SK-N-MC (cell line): ENCODE measurements at regions not wholly inside any gene's neighbourhood (a gene's known extent, or its start where the extent isn't known, plus 50 kb on each side); places are given as distances from the start of the nearest gene placed in this dataset.

Experiments
- DNase-seq: peaks from one replicate; pipeline ENCODE4 v3.0.0-alpha.2; 2011; ENCODE audit warnings: low read depth, low spot score
- H3K27ac ChIP-seq: fragments of 200-600 bp; sonication (generic); 2 replicates; pipeline ENCODE4 v1.5.1; 2016; ENCODE audit warnings: mixed run types
- H3K36me3 ChIP-seq: fragments of 200-600 bp; sonication (generic); 2 replicates; pipeline ENCODE4 v1.6.1; 2017; ENCODE audit warnings: antibody characterized with exemption, low read length, mixed read lengths; ENCODE audit not compliant: insufficient read depth
- H3K4me3 ChIP-seq: fragments of 200-600 bp; sonication (generic); 2 replicates; pipeline ENCODE4 v1.5.1; 2016
- H3K9ac ChIP-seq: fragments of 200-600 bp; sonication (generic); 2 replicates; pipeline ENCODE4 v1.8.0; 2017; ENCODE audit warnings: mixed run types, mixed read lengths; ENCODE audit not compliant: insufficient read length
- H3K9me3 ChIP-seq: fragments of 200-600 bp; sonication (generic); 2 replicates; pipeline ENCODE4 v1.6.1; 2017; ENCODE audit warnings: low read depth, mild to moderate bottlenecking, antibody characterized with exemption, low read length, moderate library complexity, mixed read lengths
- EZH2 ChIP-seq: fragments of 200-600 bp; sonication (generic); IDR thresholded peaks from one replicate; pipeline ENCODE4 v1.6.1; 2017; ENCODE audit warnings: antibody characterized with exemption
- FOXP2 ChIP-seq: optimal IDR thresholded peaks from 2 replicates; pipeline ENCODE3; 2011; ENCODE audit warnings: mild to moderate bottlenecking, moderate library complexity; ENCODE audit not compliant: insufficient read depth; ENCODE audit errors: extremely low read length, control extremely low read depth
- POLR2AphosphoS5 ChIP-seq: IDR thresholded peaks from 2 replicates; pipeline ENCODE4 v1.6.1; 2012; ENCODE audit warnings: mild to moderate bottlenecking, low read depth, low read length, borderline replicate concordance

- no peak for DNase-seq
- H3K9ac ChIP-seq: no peak overlapping the region
- no peak overlapping the region for H3K27ac ChIP-seq
- no peak for TF ChIP-seq EZH2
- TF ChIP-seq FOXP2: no peak
- TF ChIP-seq POLR2AphosphoS5: no peak
- H3K36me3 ChIP-seq: no peaks in the 10 kb centered on the region
- H3K4me3 ChIP-seq: no peak overlapping the region
- no peaks in the 10 kb centered on the region for H3K9me3 ChIP-seq
These were observed 88.4 kb upstream of the CELF4 start for GRCh38 chr18:37654034-37654433.

DNA sequence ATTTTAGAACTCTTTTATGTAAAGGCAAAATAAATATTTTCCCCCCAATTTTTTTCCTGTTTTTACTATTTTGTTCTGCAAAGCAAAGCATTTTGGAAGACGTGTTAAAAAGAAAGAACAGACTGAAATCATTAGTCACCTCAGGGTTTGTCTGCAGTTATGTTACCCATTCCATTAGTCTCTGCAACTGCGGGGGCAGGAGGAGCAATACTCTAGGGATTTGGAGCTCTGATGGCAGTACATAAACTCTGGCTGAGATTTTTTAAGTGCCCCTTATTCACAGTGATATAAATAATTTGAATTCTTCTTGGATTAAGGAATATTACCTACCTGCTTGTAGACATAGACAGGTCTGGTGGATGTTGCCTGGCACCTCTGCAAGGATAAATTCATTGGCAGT, 88.0 kb upstream of the CELF4 start:
- Histone ChIP-seq H3K27ac (no peak overlapping the region), H3K36me3 (no peaks in the 10 kb centered on the region), H3K9me3 (no peaks in the 10 kb centered on the region), H3K9ac (no peak overlapping the region), H3K4me3 (no peak overlapping the region)
- TF ChIP-seq EZH2 (no peak), POLR2AphosphoS5 (no peak), FOXP2 (no peak)
- DNase-seq: no peak

- Histone ChIP-seq H3K36me3 (no peaks in the 10 kb centered on the region), H3K9me3 (no peaks in the 10 kb centered on the region), H3K9ac (no peak overlapping the region), H3K27ac (no peak overlapping the region), H3K4me3 (no peak overlapping the region)
- TF ChIP-seq POLR2AphosphoS5 (no peak), EZH2 (no peak), FOXP2 (no peak)
- DNase-seq: no peak
These were observed 84.3 kb upstream of the CELF4 start for GRCh38 chr18:37649930-37650329.

DNA sequence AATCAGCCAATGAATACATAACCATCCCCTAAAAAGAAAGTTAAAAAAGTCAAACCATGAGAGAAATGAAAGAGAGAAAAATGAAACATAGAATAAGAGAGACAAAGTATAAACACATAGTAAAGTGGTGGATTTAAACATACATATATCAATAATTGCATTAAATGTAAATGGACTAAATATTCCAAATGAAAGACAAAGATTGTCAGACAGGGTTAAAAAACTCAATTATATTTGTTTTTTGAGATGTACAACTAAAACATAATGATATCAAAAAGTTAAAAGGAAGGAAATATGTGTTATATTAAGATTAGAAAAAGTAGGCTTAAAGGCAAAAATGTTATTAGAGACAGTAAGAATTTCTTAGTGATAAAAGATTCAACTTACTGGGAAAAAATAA, 83.8 kb upstream of the CELF4 start:
- H3K27ac ChIP-seq: no peak overlapping the region
- H3K4me3 ChIP-seq: no peak overlapping the region
- DNase-seq: no peak
- H3K9ac ChIP-seq: no peak overlapping the region
- H3K9me3 ChIP-seq: no peaks in the 10 kb centered on the region
- TF ChIP-seq FOXP2: no peak
- TF ChIP-seq POLR2AphosphoS5: no peak
- TF ChIP-seq EZH2: no peak
- no peaks in the 10 kb centered on the region for H3K36me3 ChIP-seq

DNA sequence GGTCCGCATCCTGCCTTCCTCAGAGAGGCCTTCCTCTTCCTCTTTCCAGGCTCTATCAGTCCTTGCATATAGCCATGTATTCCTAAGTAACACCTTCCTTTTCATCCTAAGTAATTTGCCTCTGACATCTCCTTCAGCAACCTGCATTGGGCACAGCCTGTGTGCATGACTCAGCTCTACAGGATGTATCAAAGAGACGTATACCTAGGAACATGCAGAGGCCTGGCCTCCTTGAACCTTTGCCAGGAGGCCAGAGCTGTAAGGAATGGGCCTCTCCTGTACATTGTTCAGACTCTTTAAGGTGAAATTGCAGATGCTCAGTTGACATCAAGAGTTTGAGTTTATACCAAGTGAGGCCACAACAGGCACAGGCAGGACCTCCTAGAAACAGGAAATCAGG, 76.0 kb upstream of the CELF4 start:
- Histone ChIP-seq H3K4me3 (no peak overlapping the region), H3K9me3 (no peaks in the 10 kb centered on the region), H3K9ac (no peak overlapping the region), H3K36me3 (no peaks in the 10 kb centered on the region), H3K27ac (no peak overlapping the region)
- TF ChIP-seq EZH2: no peak
- TF ChIP-seq FOXP2: no peak
- no peak for TF ChIP-seq POLR2AphosphoS5
- DNase-seq: no peak

GRCh38 chr18:37640504-37640903, 74.9 kb upstream of the CELF4 start:
- Histone ChIP-seq H3K27ac (no peak overlapping the region), H3K36me3 (no peaks in the 10 kb centered on the region), H3K4me3 (no peak overlapping the region), H3K9ac (no peak overlapping the region), H3K9me3 (no peaks in the 10 kb centered on the region)
- DNase-seq: no peak
- no peak for TF ChIP-seq POLR2AphosphoS5
- no peak for TF ChIP-seq FOXP2
- TF ChIP-seq EZH2: no peak

DNA sequence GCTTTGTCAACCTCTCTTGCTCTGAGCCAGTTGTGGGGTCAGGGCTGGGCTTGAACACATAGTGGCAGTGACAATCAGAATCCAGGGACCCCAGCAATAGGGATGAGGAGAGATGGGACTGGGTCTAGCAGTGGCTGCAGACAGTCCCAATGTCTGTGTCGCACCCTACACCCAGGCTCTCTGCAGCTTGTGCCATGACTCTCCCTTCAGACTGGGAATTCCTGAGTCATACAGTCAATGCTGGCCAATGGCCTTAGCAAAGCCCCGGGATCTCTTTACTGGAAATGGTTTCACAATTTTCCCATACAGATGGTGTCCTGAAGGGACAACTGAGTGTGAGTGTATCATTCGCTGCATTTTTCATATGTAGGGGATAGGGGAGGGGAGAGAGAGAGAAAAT, 74.2 kb upstream of the CELF4 start:
- H3K27ac ChIP-seq: no peak overlapping the region
- TF ChIP-seq EZH2 (no peak), FOXP2 (no peak), POLR2AphosphoS5 (no peak)
- DNase-seq: no peak
- no peak overlapping the region for H3K4me3 ChIP-seq
- no peaks in the 10 kb centered on the region for H3K36me3 ChIP-seq
- no peaks in the 10 kb centered on the region for H3K9me3 ChIP-seq
- H3K9ac ChIP-seq: no peak overlapping the region

DNA sequence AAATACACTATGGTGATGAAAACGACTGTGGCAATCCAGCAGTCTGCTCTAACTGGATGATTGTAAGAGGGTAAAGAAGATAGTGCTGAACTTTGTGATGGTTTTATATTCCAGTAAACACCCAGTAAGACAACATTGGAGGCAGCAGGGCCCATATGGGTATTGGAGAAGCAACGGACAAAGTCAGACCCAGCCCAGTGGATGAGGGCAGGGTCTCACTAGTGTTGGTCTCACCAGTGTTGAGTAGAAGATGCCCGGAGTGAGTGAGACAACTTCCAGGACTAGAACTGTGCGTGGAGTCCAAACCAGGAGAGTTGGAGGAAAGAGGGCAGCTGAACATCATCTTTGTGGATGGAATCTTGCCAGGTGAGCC, 71.9 kb upstream of the CELF4 start:
- no peak for DNase-seq
- H3K27ac ChIP-seq: no peak overlapping the region
- no peak for TF ChIP-seq FOXP2
- no peaks in the 10 kb centered on the region for H3K9me3 ChIP-seq
- no peaks in the 10 kb centered on the region for H3K36me3 ChIP-seq
- H3K9ac ChIP-seq: no peak overlapping the region
- H3K4me3 ChIP-seq: no peak overlapping the region

GRCh38 chr18:37636831-37637477, 71.4 kb upstream of the CELF4 start:
- TF ChIP-seq EZH2 (no peak), FOXP2 (no peak), POLR2AphosphoS5 (no peak)
- no peaks in the 10 kb centered on the region for H3K36me3 ChIP-seq
- no peak overlapping the region for H3K9ac ChIP-seq
- DNase-seq: no peak
- no peaks in the 10 kb centered on the region for H3K9me3 ChIP-seq
- H3K27ac ChIP-seq: no peak overlapping the region
- no peak overlapping the region for H3K4me3 ChIP-seq

- Histone ChIP-seq H3K9me3 (no peaks in the 10 kb centered on the region), H3K4me3 (no peak overlapping the region), H3K9ac (no peak overlapping the region), H3K36me3 (no peaks in the 10 kb centered on the region), H3K27ac (no peak overlapping the region)
- TF ChIP-seq EZH2 (no peak), FOXP2 (no peak), POLR2AphosphoS5 (no peak)
- no peak for DNase-seq
These were observed 68.9 kb upstream of the CELF4 start for GRCh38 chr18:37634516-37634915.
